Inferior parietal cortex (tissue), 1 donor: ENCODE measurements at regions not wholly inside any gene's neighbourhood (a gene's known extent, or its start where the extent isn't known, plus 50 kb on each side); places are given as distances from the start of the nearest gene placed in this dataset.
"Not testable (repeated sequence)": the region's sequence is repeated elsewhere in the genome, so short reads cannot be mapped to it uniquely, and the experiment has no call there.

Experiments
- DNase-seq: peaks from one replicate; pipeline ENCODE4 v3.0.0-alpha.2; 2016; ENCODE audit errors: extremely low spot score

GRCh38 chr9:129317179-129318011 lies 139.3 kb upstream of the IER5L start:
- DNase-seq: peak; percentile 64

- DNase-seq: no peak
Measured at GRCh38 chr9:129316281-129317030, 138.4 kb upstream of the IER5L start.

- no peak for DNase-seq
Measured at GRCh38 chr9:129313331-129313955, 135.4 kb upstream of the IER5L start.

- no peak for DNase-seq
Measured at GRCh38 chr9:129312251-129313122, 134.4 kb upstream of the IER5L start.

GRCh38 chr9:129311643-129312042 lies 133.6 kb upstream of the IER5L start:
- DNase-seq: no peak

- DNase-seq: no peak
Measured at GRCh38 chr9:129310666-129311350, 132.7 kb upstream of the IER5L start.

- DNase-seq: no peak
Measured at GRCh38 chr9:129309906-129310305, 131.8 kb upstream of the IER5L start.

GRCh38 chr9:129309041-129309430 lies 131.0 kb upstream of the IER5L start:
- DNase-seq: no peak

GRCh38 chr9:129307227-129307970 lies 129.3 kb upstream of the IER5L start:
- no peak for DNase-seq

- DNase-seq: no peak
Measured at GRCh38 chr9:129306318-129306973, 128.4 kb upstream of the IER5L start.

GRCh38 chr9:129305246-129305645 lies 127.2 kb upstream of the IER5L start:
- no peak for DNase-seq

GRCh38 chr9:129301941-129302340 lies 123.9 kb upstream of the IER5L start:
- DNase-seq: no peak

GRCh38 chr9:129296195-129296594 lies 118.1 kb upstream of the IER5L start:
- DNase-seq: not testable (repeated sequence)

- DNase-seq: no peak
Measured at GRCh38 chr9:129291041-129291501, 113.0 kb upstream of the IER5L start.

- no peak for DNase-seq
Measured at GRCh38 chr9:129290606-129291005, 112.5 kb upstream of the IER5L start.

GRCh38 chr9:129289883-129290282 lies 111.8 kb upstream of the IER5L start:
- no peak for DNase-seq

GRCh38 chr9:129289131-129289731 lies 111.2 kb upstream of the IER5L start:
- no peak for DNase-seq

- DNase-seq: no peak
Measured at GRCh38 chr9:129287619-129288305, 109.7 kb upstream of the IER5L start.
